ENCODE measurements at regions not wholly inside any gene's neighbourhood (a gene's known extent, or its start where the extent isn't known, plus 50 kb on each side); places are given as distances from the start of the nearest gene placed in this dataset.

- Histone ChIP-seq H3K27me3 (replicated peaks in 1 of 7) (peaks cover 0 to 7% (median 0%) of the 10 kb centered on the region in 7 donors), H3K4me1 (peaks cover 0 to 19% (median 10%) of the 10 kb centered on the region in 6 donors), H3K36me3 (no peaks in the 10 kb centered on the region), H3K4me3 (no peak overlapping the region), H3K27ac (no peak overlapping the region), H3K9me3 (no peaks in the 10 kb centered on the region)
- 77 to 96% (median 85%) methylated on average over 6 of the region's 6 CpGs for WGBS, 5 donors
- no peak for DNase-seq
- TF ChIP-seq POLR2A (IDR thresholded peaks at IDR 0.05) (no peak), POLR2AphosphoS5 (IDR thresholded peaks at IDR 0.05) (no peak)
- TF ChIP-seq, protein P1, sequence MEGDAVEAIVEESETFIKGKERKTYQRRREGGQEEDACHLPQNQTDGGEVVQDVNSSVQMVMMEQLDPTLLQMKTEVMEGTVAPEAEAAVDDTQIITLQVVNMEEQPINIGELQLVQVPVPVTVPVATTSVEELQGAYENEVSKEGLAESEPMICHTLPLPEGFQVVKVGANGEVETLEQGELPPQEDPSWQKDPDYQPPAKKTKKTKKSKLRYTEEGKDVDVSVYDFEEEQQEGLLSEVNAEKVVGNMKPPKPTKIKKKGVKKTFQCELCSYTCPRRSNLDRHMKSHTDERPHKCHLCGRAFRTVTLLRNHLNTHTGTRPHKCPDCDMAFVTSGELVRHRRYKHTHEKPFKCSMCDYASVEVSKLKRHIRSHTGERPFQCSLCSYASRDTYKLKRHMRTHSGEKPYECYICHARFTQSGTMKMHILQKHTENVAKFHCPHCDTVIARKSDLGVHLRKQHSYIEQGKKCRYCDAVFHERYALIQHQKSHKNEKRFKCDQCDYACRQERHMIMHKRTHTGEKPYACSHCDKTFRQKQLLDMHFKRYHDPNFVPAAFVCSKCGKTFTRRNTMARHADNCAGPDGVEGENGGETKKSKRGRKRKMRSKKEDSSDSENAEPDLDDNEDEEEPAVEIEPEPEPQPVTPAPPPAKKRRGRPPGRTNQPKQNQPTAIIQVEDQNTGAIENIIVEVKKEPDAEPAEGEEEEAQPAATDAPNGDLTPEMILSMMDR (IDR thresholded peaks at IDR 0.05 in 8 of 11, conservative IDR thresholded peaks at IDR 0.05 in 3 of 11) = no peak
- intact Hi-C loops (cut with DNase I; ENCODE audit: low total_unique reads) = no loop called here
Measured at GRCh38 chr6:166677941-166678340, 50.9 kb upstream of the RPS6KA2 start.

Measured in spleen (tissue), 11 donors.